OCI-LY7 (cell line): ENCODE measurements at regions not wholly inside any gene's neighbourhood (a gene's known extent, or its start where the extent isn't known, plus 50 kb on each side); places are given as distances from the start of the nearest gene placed in this dataset.
"Not testable (repeated sequence)": the region's sequence is repeated elsewhere in the genome, so short reads cannot be mapped to it uniquely, and the experiment has no call there.

Experiments
- BruUV-seq: library from RNA; stranded (reverse); fragments of 400-500 nt; replicated peaks from 2 replicates; lab custom pipeline; 2021; lab: Mats Ljungman, UMichigan
- CTCF ChIA-PET: fragments of 300-600 bp; sonication (Branson Sonifier 250); formaldehyde crosslinking; loops from one replicate; lab custom pipeline; 2022; ENCODE audit warnings: antibody characterized with exemption; ENCODE audit not compliant: unreplicated experiment; lab: Charles Lee
- POLR2A ChIA-PET: fragments of 300-600 bp; sonication (Branson Sonifier 250); formaldehyde crosslinking; loops from one replicate; lab custom pipeline; 2022; ENCODE audit warnings: antibody characterized with exemption; lab: Charles Lee
- DNase-seq: peaks from one replicate; pipeline ENCODE4 v3.0.0-alpha.2; 2015; ENCODE audit warnings: low spot score
- H2AFZ ChIP-seq: fragments of 200-600 bp; sonication (generic), shearing (Covaris generic); 2 replicates; pipeline ENCODE4 v1.6.1; 2014; ENCODE audit warnings: mild to moderate bottlenecking, antibody characterized with exemption, low read length, moderate library complexity
- H3K27ac ChIP-seq: fragments of 200-600 bp; sonication (generic); 2 replicates; pipeline ENCODE4 v1.5.1; 2014; ENCODE audit warnings: mixed run types, low read depth, mild to moderate bottlenecking, moderate library complexity, low read length, inconsistent platforms; ENCODE audit not compliant: poor library complexity, severe bottlenecking
- H3K36me3 ChIP-seq: fragments of 200-600 bp; sonication (generic); 2 replicates; pipeline ENCODE4 v1.6.1; 2014; ENCODE audit warnings: mild to moderate bottlenecking, antibody characterized with exemption, low read length, moderate library complexity, mixed read lengths; ENCODE audit not compliant: insufficient read depth
- H3K4me1 ChIP-seq: fragments of 200-600 bp; sonication (generic); 2 replicates; pipeline ENCODE4 v1.5.1; 2014; ENCODE audit warnings: mild to moderate bottlenecking, low read length; ENCODE audit not compliant: insufficient read depth, poor library complexity, severe bottlenecking
- H3K4me2 ChIP-seq: fragments of 200-600 bp; sonication (generic); 2 replicates; pipeline ENCODE4 v1.6.1; 2014; ENCODE audit warnings: mild to moderate bottlenecking, low read length
- H3K4me3 ChIP-seq: fragments of 200-600 bp; sonication (generic); 2 replicates; pipeline ENCODE4 v1.5.1; 2014; ENCODE audit warnings: mild to moderate bottlenecking, low read depth, low read length; ENCODE audit not compliant: poor library complexity, severe bottlenecking
- H3K79me2 ChIP-seq: fragments of 200-600 bp; sonication (generic); 2 replicates; pipeline ENCODE4 v1.6.1; 2016; ENCODE audit warnings: low read depth, mild to moderate bottlenecking, low read length, moderate library complexity, mixed read lengths; ENCODE audit not compliant: insufficient read depth
- H3K9me2 ChIP-seq: fragments of 200-600 bp; sonication (generic); 2 replicates; pipeline ENCODE4 v1.6.1; 2016; ENCODE audit warnings: mild to moderate bottlenecking, low read length, mixed read lengths; ENCODE audit not compliant: insufficient read depth
- H3K9me3 ChIP-seq: fragments of 200-600 bp; sonication (generic); 2 replicates; pipeline ENCODE4 v1.6.1; 2014; ENCODE audit warnings: mild to moderate bottlenecking, mixed run types, low read length, mixed read lengths
- H4K20me1 ChIP-seq: fragments of 200-600 bp; sonication (generic); 2 replicates; pipeline ENCODE4 v1.6.1; 2014; ENCODE audit warnings: mild to moderate bottlenecking, antibody characterized with exemption, low read length, moderate library complexity, mixed read lengths; ENCODE audit not compliant: insufficient read depth
- EZH2phosphoT487 ChIP-seq: fragments of 200-600 bp; sonication (generic); IDR thresholded peaks from 2 replicates; pipeline ENCODE4 v1.6.1; 2018; ENCODE audit warnings: low read depth, borderline replicate concordance, mild to moderate bottlenecking, mixed run types, antibody characterized with exemption, low read length, moderate library complexity, mixed read lengths
- intact Hi-C: fragments of 100-400 bp; cut with micrococcal nuclease; formaldehyde crosslinking; loops from one replicate; pipeline ENCODE4 v1.10.0; 2022; ENCODE audit not compliant: unreplicated experiment
- TF ChIP-seq, protein P1 (sequence below): fragments of 200-600 bp; sonication (generic); conservative IDR thresholded peaks from 2 replicates; pipeline ENCODE4 v1.5.1; 2014; ENCODE audit warnings: mild to moderate bottlenecking, antibody characterized with exemption, low read length, moderate library complexity, mixed read lengths

DNA sequence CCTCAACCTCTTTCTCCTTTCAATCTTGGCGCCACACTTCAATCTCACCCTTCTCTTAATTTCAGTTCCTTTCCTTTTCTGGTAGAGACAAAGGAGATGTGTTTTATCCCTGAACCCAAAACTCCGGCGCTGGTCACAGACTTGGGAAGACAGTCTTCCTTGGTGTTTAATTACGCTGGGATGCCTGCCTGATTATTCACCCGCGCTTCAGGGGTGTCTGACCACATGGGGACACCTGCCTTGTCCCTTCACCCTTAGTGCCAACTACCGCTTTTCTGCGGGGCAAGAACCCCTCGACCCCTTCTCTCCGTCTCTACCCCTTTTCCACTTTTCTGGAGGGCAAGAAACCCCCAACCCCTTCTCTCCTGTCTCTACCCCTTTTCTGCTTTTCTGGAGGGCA is 261.1 kb downstream of the SMARCA2 start:
- no peaks in the 10 kb centered on the region for H3K36me3 ChIP-seq
- H3K79me2 ChIP-seq: no peaks in the 10 kb centered on the region
- no TSS peak for BruUV-seq
- ChIA-PET POLR2A (no interaction called here), CTCF (no interaction called here)
- H3K4me3 ChIP-seq: no peak overlapping the region
- H3K4me1 ChIP-seq: peaks cover 4% of the 10 kb centered on the region
- H3K27ac ChIP-seq: no peak overlapping the region
- H2AFZ ChIP-seq: no peak overlapping the region
- no peak for TF ChIP-seq EZH2phosphoT487
- TF ChIP-seq, protein P1, sequence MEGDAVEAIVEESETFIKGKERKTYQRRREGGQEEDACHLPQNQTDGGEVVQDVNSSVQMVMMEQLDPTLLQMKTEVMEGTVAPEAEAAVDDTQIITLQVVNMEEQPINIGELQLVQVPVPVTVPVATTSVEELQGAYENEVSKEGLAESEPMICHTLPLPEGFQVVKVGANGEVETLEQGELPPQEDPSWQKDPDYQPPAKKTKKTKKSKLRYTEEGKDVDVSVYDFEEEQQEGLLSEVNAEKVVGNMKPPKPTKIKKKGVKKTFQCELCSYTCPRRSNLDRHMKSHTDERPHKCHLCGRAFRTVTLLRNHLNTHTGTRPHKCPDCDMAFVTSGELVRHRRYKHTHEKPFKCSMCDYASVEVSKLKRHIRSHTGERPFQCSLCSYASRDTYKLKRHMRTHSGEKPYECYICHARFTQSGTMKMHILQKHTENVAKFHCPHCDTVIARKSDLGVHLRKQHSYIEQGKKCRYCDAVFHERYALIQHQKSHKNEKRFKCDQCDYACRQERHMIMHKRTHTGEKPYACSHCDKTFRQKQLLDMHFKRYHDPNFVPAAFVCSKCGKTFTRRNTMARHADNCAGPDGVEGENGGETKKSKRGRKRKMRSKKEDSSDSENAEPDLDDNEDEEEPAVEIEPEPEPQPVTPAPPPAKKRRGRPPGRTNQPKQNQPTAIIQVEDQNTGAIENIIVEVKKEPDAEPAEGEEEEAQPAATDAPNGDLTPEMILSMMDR: no peak
- no peaks in the 10 kb centered on the region for H4K20me1 ChIP-seq
- DNase-seq: no peak
- H3K4me2 ChIP-seq: no peak overlapping the region
- H3K9me3 ChIP-seq: no peaks in the 10 kb centered on the region
- intact Hi-C loops: loop anchor here (10.0 kb wide), 1 partner anchor 51 kb away; no protein-coding TSS in a partner anchor
- H3K9me2 ChIP-seq: no peaks in the 10 kb centered on the region

DNA sequence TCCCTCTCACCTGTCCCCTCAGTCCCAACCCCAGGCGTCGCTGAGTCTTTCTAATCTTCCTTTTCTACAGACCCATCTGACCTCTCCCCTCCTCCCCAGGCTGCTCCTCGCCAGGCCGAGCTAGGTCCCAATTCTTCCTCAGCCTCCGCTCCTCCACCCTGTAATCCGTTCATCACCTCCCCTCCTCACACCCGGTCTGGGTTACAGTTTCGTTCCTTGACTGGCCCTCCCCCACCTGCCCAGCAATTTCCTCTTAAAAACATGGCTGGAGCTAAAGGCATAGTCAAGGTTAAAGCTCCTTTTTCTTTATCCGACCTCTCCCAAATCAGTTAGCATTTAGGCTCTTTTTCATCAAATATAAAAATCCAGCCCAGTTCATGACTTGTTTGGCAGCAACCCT is 262.0 kb downstream of the SMARCA2 start:
- H3K4me1 ChIP-seq, H3K4me2 ChIP-seq, H3K9me3 ChIP-seq, H2AFZ ChIP-seq, H3K27ac ChIP-seq, H4K20me1 ChIP-seq, DNase-seq, H3K36me3 ChIP-seq, POLR2A ChIA-PET, CTCF ChIA-PET, H3K79me2 ChIP-seq, BruUV-seq, H3K4me3 ChIP-seq, H3K9me2 ChIP-seq: not testable (repeated sequence)
- intact Hi-C loops: loop anchor here (10.0 kb wide), 1 partner anchor 52 kb away; no protein-coding TSS in a partner anchor

DNA sequence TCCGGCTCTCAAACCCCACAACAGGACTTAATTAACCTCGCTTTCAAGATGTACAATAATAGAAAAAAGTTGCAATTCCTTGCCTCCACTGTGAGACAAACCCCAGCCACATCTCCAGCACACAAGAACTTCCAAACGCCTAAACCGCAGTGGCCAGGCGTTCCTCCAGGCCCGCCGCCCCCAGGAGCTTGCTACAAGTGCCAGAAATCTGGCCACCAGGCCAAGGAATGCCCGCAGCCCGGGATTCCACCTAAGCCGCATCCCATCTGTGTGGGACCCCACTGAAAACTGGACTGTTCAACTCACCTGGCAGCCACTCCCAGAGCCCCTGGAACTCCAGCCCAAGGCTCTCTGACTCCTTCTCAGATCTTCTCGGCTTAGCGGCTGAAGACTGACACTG is 262.5 kb downstream of the SMARCA2 start:
- BruUV-seq, H3K9me3 ChIP-seq, H3K27ac ChIP-seq, H3K4me3 ChIP-seq, H2AFZ ChIP-seq, H3K36me3 ChIP-seq, DNase-seq, H3K4me1 ChIP-seq, CTCF ChIA-PET, POLR2A ChIA-PET, H3K4me2 ChIP-seq, H3K9me2 ChIP-seq, H4K20me1 ChIP-seq, H3K79me2 ChIP-seq: not testable (repeated sequence)
- intact Hi-C loops: loop anchor here (10.0 kb wide), 1 partner anchor 53 kb away; no protein-coding TSS in a partner anchor

DNA sequence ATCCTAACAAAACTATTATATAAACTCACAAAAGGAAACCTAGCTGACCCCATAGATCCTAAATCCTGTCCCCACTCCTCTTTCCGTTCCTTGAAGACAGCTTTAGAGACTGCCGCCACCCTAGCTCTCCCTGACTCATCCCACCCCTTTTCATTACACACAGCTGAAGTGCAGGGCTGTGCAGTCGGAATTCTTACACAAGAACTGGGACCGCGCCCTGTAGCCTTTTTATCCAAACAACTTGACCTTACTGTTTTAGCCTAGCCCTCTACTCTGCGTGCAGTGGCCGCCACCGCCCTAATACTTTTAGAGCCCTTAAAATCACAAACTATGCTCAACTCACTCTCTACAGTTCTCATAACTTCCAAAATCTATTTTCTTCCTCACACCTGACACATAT is 264.0 kb downstream of the SMARCA2 start:
- DNase-seq, H3K4me3 ChIP-seq, H3K4me1 ChIP-seq, H3K4me2 ChIP-seq, CTCF ChIA-PET, H3K9me3 ChIP-seq, BruUV-seq, H3K9me2 ChIP-seq, H4K20me1 ChIP-seq, H3K27ac ChIP-seq, H3K79me2 ChIP-seq, H3K36me3 ChIP-seq, H2AFZ ChIP-seq: not testable (repeated sequence)
- intact Hi-C loops: loop anchor here (10.0 kb wide), 1 partner anchor 54 kb away; no protein-coding TSS in a partner anchor
- POLR2A ChIA-PET: interaction anchor here (0.6 kb wide), 1 partner anchor 124 kb away, joined by 3 read pairs; no protein-coding TSS in a partner anchor
